ENCODE measurements at regions not wholly inside any gene's neighbourhood (a gene's known extent, or its start where the extent isn't known, plus 50 kb on each side); places are given as distances from the start of the nearest gene placed in this dataset.

- Histone ChIP-seq H3K4me1 (ENCODE audit: insufficient read depth, low read length, poor library complexity, severe bottlenecking) (no peaks in the 10 kb centered on the region), H4K20me1 (ENCODE audit: insufficient read depth, low read length) (no peaks in the 10 kb centered on the region), H3K9me2 (ENCODE audit: insufficient read depth, low read length) (no peaks in the 10 kb centered on the region), H3K4me2 (ENCODE audit: low read length) (no peak overlapping the region), H3K27ac (ENCODE audit: low read depth, low read length, poor library complexity, severe bottlenecking) (no peak overlapping the region), H3K4me3 (ENCODE audit: low read depth, low read length, poor library complexity, severe bottlenecking) (no peak overlapping the region), H3K36me3 (ENCODE audit: insufficient read depth, low read length) (no peaks in the 10 kb centered on the region), H3K9me3 (ENCODE audit: low read length) (no peaks in the 10 kb centered on the region), H2AFZ (ENCODE audit: low read length) (no peak overlapping the region), H3K79me2 (ENCODE audit: insufficient read depth, low read depth, low read length) (no peaks in the 10 kb centered on the region)
- intact Hi-C loops (cut with micrococcal nuclease; ENCODE audit: unreplicated experiment), result no loop called here
- CTCF ChIA-PET (ENCODE audit: unreplicated experiment), result no interaction called here
- POLR2A ChIA-PET, result interaction anchor here (0.5 kb wide), 1 partner anchor 8 kb away, joined by 4 read pairs; no protein-coding TSS in a partner anchor
- TF ChIP-seq EZH2phosphoT487 (IDR thresholded peaks at IDR 0.05; ENCODE audit: borderline replicate concordance, low read depth, low read length) (no peak), CTCF (conservative IDR thresholded peaks at IDR 0.05; ENCODE audit: low read length) (no peak)
- no peak for DNase-seq (ENCODE audit: low spot score)
- no TSS peak for BruUV-seq (replicated peaks)
Observed at GRCh38 chr9:14960881-14961280, 50.7 kb upstream of the FREM1 start.

Data from OCI-LY7 (cell line).